Daoy (cell line): ENCODE measurements at regions not wholly inside any gene's neighbourhood (a gene's known extent, or its start where the extent isn't known, plus 50 kb on each side); places are given as distances from the start of the nearest gene placed in this dataset.

Source experiments
- DNase-seq: peaks from one replicate; pipeline ENCODE4 v3.0.0-alpha.2; 2015; ENCODE audit warnings: low read depth

- DNase-seq: no peak
Measured at GRCh38 chr2:219692521-219692920, 65.1 kb downstream of the SLC4A3 start.

- DNase-seq: no peak
Measured at GRCh38 chr2:219695145-219695709, 67.8 kb downstream of the SLC4A3 start.

GRCh38 chr2:219697811-219698747 lies 70.6 kb downstream of the SLC4A3 start:
- no peak for DNase-seq

GRCh38 chr2:219698748-219699439 lies 71.5 kb downstream of the SLC4A3 start:
- DNase-seq: no peak

GRCh38 chr2:219699440-219699821 lies 72.0 kb downstream of the SLC4A3 start:
- no peak for DNase-seq

- DNase-seq: no peak
Measured at GRCh38 chr2:219701847-219702634, 74.6 kb downstream of the SLC4A3 start.

DNA sequence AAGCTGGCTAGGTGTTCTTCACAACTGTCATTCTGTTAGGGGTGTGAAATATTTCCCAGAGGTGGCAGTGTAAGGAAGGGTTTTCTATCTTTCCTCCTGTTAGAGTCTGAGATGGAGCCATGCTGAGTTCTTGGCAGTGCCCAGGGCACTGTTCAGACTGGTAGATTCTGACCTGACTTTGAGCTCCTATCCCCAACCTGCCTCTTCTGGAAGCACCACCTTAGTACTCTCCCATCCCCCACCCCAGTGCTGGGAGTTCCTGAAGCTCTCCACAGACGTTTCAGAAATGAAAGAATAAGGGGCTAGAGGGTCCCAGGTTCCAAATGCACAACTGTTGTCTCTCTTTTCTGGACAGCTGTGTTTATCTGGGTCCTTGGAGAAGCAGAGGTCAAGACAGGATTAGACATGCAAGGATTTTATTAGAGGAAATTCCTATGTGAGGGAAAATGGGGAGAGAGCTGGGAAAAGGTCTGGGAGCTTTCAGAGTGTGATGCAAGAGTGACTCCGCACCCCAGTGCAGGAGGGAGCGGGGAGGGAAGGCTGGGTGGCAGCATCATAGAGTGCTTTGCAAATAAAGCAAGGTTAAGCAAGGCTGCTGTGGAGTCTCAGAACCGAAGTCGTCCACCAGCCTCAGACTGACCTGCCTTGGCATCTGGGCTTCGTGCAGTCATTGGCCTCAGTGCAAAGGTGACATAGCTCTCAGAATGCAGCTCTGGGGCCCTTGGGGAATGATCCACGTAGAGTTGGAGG lies 75.5 kb downstream of the SLC4A3 start:
- no peak for DNase-seq

GRCh38 chr2:219704878-219705277 lies 77.4 kb downstream of the SLC4A3 start:
- no peak for DNase-seq

GRCh38 chr2:219706823-219707281 lies 79.4 kb downstream of the SLC4A3 start:
- DNase-seq: peak; percentile 85

- DNase-seq: peak; percentile 40
Measured at GRCh38 chr2:219707496-219708285, 80.3 kb downstream of the SLC4A3 start.

DNA sequence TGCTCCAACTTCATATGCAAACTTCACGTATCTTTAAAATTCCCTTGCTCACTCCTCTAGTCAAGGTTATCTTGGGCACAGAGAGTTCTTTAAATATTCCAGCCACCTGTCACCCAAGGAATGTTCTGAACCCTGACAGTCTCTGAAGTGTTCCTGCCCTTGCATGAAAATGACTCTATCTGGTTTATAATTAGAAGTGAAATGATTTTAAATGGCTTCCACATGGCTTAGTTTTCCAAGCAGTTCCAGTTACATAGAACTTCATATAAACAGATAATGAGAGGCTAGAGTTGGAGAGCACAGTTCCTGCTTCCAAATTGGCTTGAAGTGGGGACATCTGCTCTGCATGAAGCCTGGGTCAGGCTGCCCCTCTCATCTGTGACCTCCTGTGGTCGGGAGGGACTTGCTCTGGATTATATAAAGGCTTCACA lies 81.9 kb downstream of the SLC4A3 start:
- no peak for DNase-seq

DNA sequence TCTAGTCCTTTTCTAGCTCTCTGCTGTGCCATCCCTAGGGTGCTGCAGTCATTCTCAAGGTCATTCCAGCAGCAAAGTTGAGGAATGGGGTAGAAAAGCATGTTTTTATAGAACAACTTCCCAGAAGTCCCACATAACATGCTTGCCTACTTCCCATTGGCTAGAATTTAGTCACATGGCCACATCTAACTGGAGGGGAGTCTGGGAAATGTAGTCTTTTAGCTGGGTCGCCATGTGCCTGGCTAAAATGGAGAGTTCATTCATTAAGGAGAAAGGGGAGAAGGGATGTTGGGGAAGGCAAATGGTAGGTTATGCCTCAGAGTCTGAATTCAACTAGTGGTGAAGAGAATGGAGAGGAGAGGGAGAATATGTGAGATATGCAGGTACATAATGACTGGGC lies 85.7 kb downstream of the SLC4A3 start:
- DNase-seq: peak; percentile 42

DNA sequence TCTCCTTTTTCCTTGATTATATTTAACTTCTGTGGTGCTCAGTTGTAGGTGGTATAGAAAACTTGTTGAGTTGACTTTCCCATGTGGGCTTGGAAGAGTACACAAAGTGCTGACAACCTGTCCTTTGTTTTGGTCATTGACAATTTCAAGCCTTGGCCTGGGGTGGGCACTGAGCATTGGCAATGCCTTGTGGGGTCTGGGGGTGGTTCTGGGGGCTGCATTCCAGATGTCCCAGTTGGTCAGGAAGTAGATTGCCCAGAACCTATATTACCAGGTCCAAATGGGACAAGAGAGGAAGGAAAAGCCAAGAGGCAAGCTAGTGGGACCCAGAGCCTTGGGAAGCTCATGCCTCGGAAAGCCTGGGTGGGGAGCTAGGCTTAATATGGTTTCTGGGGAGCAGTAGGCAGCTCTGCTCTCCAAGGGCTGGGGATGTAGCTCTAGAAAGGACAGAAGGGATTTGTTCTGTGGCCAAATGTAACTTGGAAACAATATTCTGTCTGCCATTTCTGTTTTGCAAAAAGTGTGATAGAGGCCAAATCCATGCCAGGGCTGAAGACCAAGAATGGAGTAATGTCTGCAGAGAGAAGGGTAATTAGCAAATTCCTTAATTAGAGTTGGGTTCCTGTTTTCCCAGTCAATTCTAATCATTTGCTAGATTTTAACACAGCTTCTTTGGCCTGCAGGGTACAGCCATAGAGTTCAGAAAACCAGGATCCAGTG lies 87.4 kb downstream of the SLC4A3 start:
- no peak for DNase-seq

DNA sequence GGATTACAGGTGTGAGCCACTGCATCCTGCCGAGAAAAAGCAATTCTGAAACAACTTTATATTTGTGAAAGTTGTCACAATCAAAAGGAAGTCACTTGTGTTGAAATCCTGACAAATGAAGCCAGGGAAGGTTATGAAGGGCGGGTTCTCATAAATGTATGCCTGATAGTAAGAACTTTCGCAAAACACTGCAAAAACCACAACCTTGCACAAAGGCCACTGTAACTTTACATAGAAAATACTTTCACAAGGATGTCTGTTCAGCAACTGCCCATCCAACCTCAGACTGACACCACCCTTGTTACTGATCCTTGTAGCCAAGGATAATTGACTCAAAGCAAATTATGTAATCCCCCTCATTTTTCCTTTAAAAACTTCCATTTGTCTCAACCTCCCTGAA lies 90.6 kb downstream of the SLC4A3 start:
- no peak for DNase-seq

DNA sequence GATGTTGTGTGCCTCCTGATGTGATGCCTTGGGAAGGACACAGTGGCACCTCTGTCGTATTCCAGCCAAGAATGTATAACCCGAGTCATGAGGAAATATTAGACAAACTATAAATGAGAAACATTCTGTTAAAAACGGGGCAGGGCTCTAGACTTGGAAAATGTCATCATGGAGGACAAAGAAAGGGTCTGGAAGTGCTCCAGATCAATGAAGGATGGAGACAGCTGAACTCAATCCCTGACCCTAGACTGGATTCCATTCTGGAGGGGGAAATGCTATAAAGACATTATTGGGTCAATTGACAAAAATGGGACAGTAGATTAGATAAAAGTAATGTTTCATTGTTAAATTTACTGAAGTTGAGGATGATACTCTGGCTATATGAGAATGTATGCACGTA lies 92.1 kb downstream of the SLC4A3 start:
- no peak for DNase-seq

GRCh38 chr2:219720956-219721355 lies 93.5 kb downstream of the SLC4A3 start:
- no peak for DNase-seq

DNA sequence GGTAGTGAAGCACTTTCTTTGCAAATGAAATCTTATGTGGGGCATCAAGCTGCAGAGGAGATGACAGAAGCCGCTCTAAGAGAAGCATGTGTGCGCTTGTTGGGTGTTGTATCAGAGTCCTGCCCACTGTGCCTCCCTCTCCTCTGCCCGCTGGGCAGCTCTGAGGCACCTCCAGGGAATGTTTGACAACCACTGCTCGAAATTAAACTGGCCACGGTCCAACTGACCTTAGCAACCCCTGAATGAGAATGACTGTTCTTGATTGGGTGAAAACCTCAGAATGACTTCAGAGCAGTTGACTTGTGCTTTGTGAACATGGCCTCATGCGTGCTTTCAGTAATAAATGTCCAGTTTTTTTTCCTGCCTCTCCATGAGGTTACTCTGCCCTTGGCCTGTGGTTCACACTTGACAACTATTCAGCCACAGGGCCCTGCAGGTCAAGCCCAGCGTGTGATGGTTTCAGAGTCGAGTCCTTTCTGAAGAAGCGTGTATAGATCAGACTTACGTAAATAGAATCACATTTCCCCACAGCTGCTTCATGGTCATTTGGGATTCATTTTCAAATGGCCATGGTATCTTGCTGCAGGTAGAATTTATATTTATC lies 94.9 kb downstream of the SLC4A3 start:
- DNase-seq: peak; percentile 62

DNA sequence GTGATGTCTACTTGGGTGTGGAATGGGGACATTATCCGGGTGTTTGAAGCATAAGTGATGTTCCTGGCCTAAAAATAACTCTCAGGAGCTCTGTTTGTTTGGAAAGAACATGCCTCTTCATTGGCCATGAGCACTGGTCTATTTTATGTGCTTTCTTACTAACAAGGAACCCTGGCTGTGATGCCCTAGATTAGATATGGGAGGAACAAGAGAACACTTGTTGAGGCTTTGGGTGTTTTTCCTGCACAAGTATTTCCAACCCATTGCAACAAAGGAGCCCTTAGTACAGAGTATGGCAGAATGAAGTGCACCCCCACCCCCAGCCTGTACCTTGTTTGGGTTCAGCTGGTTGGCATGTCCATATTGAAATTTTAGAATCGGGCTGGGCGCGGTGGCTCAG lies 95.9 kb downstream of the SLC4A3 start:
- DNase-seq: no peak

- DNase-seq: no peak
Measured at GRCh38 chr2:219724628-219725027, 97.2 kb downstream of the SLC4A3 start.
